GM21526 (cell line): ENCODE measurements at regions not wholly inside any gene's neighbourhood (a gene's known extent, or its start where the extent isn't known, plus 50 kb on each side); places are given as distances from the start of the nearest gene placed in this dataset.

Source experiments
- ATAC-seq: cut with Tn5 transposase; IDR thresholded peaks from one replicate; pipeline ENCODE4 v1.9.1; 2021; ENCODE audit warnings: moderate library complexity; ENCODE audit not compliant: unreplicated experiment, low FRiP score

- ATAC-seq: no peak
Observed at GRCh38 chr11:103622296-103622695, 414.1 kb upstream of the DDI1 start.

GRCh38 chr11:103623933-103624332, 412.5 kb upstream of the DDI1 start:
- peak; percentile 44 for ATAC-seq

- no peak for ATAC-seq
Observed at GRCh38 chr11:103624708-103625623, 411.5 kb upstream of the DDI1 start.

GRCh38 chr11:103625624-103625965, 410.8 kb upstream of the DDI1 start:
- ATAC-seq: no peak

- no peak for ATAC-seq
Observed at GRCh38 chr11:103628121-103628520, 408.3 kb upstream of the DDI1 start.

- ATAC-seq: no peak
Observed at GRCh38 chr11:103631841-103632240, 404.6 kb upstream of the DDI1 start.

- ATAC-seq: no peak
Observed at GRCh38 chr11:103633068-103633788, 403.2 kb upstream of the DDI1 start.

GRCh38 chr11:103633819-103634590, 402.4 kb upstream of the DDI1 start:
- no peak for ATAC-seq

GRCh38 chr11:103636232-103636631, 400.2 kb upstream of the DDI1 start:
- no peak for ATAC-seq

GRCh38 chr11:103637295-103637694, 399.1 kb upstream of the DDI1 start:
- no peak for ATAC-seq

GRCh38 chr11:103637831-103638230, 398.6 kb upstream of the DDI1 start:
- ATAC-seq: no peak

- ATAC-seq: no peak
Observed at GRCh38 chr11:103644676-103645075, 391.8 kb upstream of the DDI1 start.

GRCh38 chr11:103648054-103648453, 388.4 kb upstream of the DDI1 start:
- ATAC-seq: no peak

- peak; percentile 50 for ATAC-seq
Observed at GRCh38 chr11:103648670-103649400, 387.6 kb upstream of the DDI1 start.

GRCh38 chr11:103649401-103649895, 387.0 kb upstream of the DDI1 start:
- ATAC-seq: no peak

GRCh38 chr11:103650330-103650729, 386.1 kb upstream of the DDI1 start:
- ATAC-seq: no peak

GRCh38 chr11:103651341-103651998, 385.0 kb upstream of the DDI1 start:
- no peak for ATAC-seq

- no peak for ATAC-seq
Observed at GRCh38 chr11:103652013-103652412, 384.4 kb upstream of the DDI1 start.

- ATAC-seq: no peak
Observed at GRCh38 chr11:103656382-103656781, 380.1 kb upstream of the DDI1 start.

GRCh38 chr11:103659206-103659618, 377.2 kb upstream of the DDI1 start:
- no peak for ATAC-seq
